ENCODE measurements at regions not wholly inside any gene's neighbourhood (a gene's known extent, or its start where the extent isn't known, plus 50 kb on each side); places are given as distances from the start of the nearest gene placed in this dataset.

DNA sequence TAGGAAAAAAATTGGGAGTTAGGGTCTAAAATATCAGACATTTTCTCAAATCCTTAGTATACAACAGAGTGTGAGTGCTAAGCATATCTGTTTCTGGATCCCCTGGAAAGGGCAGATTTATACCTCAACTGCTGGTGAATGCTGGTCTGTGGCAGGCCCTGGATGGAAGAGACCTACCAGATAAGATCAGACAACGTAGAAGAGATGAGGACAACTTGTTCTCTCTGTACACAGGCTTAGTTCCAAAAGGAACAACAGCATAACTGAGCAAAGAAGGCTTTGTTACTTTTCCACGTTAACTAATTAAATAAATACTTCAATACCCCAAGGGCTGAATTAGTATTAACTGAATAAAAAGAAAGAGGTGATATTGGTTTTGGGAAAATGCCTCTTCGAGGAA is 1277.3 kb downstream of the SLITRK5 start:
- TF ChIP-seq, protein P1, sequence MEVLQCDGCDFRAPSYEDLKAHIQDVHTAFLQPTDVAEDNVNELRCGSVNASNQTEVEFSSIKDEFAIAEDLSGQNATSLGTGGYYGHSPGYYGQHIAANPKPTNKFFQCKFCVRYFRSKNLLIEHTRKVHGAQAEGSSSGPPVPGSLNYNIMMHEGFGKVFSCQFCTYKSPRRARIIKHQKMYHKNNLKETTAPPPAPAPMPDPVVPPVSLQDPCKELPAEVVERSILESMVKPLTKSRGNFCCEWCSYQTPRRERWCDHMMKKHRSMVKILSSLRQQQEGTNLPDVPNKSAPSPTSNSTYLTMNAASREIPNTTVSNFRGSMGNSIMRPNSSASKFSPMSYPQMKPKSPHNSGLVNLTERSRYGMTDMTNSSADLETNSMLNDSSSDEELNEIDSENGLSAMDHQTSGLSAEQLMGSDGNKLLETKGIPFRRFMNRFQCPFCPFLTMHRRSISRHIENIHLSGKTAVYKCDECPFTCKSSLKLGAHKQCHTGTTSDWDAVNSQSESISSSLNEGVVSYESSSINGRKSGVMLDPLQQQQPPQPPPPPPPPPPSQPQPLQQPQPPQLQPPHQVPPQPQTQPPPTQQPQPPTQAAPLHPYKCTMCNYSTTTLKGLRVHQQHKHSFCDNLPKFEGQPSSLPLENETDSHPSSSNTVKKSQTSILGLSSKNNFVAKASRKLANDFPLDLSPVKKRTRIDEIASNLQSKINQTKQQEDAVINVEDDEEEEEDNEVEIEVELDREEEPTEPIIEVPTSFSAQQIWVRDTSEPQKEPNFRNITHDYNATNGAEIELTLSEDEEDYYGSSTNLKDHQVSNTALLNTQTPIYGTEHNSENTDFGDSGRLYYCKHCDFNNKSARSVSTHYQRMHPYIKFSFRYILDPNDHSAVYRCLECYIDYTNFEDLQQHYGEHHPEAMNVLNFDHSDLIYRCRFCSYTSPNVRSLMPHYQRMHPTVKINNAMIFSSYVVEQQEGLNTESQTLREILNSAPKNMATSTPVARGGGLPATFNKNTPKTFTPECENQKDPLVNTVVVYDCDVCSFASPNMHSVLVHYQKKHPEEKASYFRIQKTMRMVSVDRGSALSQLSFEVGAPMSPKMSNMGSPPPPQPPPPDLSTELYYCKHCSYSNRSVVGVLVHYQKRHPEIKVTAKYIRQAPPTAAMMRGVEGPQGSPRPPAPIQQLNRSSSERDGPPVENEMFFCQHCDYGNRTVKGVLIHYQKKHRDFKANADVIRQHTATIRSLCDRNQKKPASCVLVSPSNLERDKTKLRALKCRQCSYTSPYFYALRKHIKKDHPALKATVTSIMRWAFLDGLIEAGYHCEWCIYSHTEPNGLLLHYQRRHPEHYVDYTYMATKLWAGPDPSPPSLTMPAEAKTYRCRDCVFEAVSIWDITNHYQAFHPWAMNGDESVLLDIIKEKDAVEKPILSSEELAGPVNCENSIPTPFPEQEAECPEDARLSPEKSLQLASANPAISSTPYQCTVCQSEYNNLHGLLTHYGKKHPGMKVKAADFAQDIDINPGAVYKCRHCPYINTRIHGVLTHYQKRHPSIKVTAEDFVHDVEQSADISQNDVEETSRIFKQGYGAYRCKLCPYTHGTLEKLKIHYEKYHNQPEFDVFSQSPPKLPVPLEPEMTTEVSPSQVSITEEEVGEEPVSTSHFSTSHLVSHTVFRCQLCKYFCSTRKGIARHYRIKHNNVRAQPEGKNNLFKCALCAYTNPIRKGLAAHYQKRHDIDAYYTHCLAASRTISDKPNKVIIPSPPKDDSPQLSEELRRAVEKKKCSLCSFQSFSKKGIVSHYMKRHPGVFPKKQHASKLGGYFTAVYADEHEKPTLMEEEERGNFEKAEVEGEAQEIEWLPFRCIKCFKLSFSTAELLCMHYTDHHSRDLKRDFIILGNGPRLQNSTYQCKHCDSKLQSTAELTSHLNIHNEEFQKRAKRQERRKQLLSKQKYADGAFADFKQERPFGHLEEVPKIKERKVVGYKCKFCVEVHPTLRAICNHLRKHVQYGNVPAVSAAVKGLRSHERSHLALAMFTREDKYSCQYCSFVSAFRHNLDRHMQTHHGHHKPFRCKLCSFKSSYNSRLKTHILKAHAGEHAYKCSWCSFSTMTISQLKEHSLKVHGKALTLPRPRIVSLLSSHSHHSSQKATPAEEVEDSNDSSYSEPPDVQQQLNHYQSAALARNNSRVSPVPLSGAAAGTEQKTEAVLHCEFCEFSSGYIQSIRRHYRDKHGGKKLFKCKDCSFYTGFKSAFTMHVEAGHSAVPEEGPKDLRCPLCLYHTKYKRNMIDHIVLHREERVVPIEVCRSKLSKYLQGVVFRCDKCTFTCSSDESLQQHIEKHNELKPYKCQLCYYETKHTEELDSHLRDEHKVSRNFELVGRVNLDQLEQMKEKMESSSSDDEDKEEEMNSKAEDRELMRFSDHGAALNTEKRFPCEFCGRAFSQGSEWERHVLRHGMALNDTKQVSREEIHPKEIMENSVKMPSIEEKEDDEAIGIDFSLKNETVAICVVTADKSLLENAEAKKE (CRISPR knock-in tag; IDR thresholded peaks at IDR 0.05): no peak
- TF ChIP-seq POLR2AphosphoS5 (IDR thresholded peaks at IDR 0.05; ENCODE audit: low read depth): no peak
- no peak for TF ChIP-seq ZNF331 (CRISPR knock-in tag; IDR thresholded peaks at IDR 0.05; ENCODE audit: low read depth)
- TF ChIP-seq, protein P2, sequence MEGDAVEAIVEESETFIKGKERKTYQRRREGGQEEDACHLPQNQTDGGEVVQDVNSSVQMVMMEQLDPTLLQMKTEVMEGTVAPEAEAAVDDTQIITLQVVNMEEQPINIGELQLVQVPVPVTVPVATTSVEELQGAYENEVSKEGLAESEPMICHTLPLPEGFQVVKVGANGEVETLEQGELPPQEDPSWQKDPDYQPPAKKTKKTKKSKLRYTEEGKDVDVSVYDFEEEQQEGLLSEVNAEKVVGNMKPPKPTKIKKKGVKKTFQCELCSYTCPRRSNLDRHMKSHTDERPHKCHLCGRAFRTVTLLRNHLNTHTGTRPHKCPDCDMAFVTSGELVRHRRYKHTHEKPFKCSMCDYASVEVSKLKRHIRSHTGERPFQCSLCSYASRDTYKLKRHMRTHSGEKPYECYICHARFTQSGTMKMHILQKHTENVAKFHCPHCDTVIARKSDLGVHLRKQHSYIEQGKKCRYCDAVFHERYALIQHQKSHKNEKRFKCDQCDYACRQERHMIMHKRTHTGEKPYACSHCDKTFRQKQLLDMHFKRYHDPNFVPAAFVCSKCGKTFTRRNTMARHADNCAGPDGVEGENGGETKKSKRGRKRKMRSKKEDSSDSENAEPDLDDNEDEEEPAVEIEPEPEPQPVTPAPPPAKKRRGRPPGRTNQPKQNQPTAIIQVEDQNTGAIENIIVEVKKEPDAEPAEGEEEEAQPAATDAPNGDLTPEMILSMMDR (conservative IDR thresholded peaks at IDR 0.05; ENCODE audit: low read depth in 2 of 2): no peak
- TF ChIP-seq, protein P3, sequence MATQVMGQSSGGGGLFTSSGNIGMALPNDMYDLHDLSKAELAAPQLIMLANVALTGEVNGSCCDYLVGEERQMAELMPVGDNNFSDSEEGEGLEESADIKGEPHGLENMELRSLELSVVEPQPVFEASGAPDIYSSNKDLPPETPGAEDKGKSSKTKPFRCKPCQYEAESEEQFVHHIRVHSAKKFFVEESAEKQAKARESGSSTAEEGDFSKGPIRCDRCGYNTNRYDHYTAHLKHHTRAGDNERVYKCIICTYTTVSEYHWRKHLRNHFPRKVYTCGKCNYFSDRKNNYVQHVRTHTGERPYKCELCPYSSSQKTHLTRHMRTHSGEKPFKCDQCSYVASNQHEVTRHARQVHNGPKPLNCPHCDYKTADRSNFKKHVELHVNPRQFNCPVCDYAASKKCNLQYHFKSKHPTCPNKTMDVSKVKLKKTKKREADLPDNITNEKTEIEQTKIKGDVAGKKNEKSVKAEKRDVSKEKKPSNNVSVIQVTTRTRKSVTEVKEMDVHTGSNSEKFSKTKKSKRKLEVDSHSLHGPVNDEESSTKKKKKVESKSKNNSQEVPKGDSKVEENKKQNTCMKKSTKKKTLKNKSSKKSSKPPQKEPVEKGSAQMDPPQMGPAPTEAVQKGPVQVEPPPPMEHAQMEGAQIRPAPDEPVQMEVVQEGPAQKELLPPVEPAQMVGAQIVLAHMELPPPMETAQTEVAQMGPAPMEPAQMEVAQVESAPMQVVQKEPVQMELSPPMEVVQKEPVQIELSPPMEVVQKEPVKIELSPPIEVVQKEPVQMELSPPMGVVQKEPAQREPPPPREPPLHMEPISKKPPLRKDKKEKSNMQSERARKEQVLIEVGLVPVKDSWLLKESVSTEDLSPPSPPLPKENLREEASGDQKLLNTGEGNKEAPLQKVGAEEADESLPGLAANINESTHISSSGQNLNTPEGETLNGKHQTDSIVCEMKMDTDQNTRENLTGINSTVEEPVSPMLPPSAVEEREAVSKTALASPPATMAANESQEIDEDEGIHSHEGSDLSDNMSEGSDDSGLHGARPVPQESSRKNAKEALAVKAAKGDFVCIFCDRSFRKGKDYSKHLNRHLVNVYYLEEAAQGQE (IDR thresholded peaks at IDR 0.05; ENCODE audit: unreplicated experiment): no peak
- TF ChIP-seq STAT1 (IDR thresholded peaks at IDR 0.05; ENCODE audit: unreplicated experiment): no peak
- no peak for TF ChIP-seq EZH2 (IDR thresholded peaks at IDR 0.05; ENCODE audit: low read depth, unreplicated experiment)
- TF ChIP-seq CREB1 (CRISPR knock-in tag; IDR thresholded peaks at IDR 0.05; ENCODE audit: low read depth): no peak
- TF ChIP-seq EZH2phosphoT487 (IDR thresholded peaks at IDR 0.05; ENCODE audit: unreplicated experiment): no peak
- TF ChIP-seq, protein P4, sequence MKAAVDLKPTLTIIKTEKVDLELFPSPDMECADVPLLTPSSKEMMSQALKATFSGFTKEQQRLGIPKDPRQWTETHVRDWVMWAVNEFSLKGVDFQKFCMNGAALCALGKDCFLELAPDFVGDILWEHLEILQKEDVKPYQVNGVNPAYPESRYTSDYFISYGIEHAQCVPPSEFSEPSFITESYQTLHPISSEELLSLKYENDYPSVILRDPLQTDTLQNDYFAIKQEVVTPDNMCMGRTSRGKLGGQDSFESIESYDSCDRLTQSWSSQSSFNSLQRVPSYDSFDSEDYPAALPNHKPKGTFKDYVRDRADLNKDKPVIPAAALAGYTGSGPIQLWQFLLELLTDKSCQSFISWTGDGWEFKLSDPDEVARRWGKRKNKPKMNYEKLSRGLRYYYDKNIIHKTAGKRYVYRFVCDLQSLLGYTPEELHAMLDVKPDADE (IDR thresholded peaks at IDR 0.05): no peak
- no peak for TF ChIP-seq JUNB (IDR thresholded peaks at IDR 0.05; ENCODE audit: unreplicated experiment)
- no peak for TF ChIP-seq ZNF114 (CRISPR knock-in tag; IDR thresholded peaks at IDR 0.05)
- no peak for TF ChIP-seq NANOG (IDR thresholded peaks at IDR 0.05; ENCODE audit: borderline replicate concordance)
- H3K79me2 ChIP-seq (replicated peaks; ENCODE audit: insufficient read depth): no peaks in the 10 kb centered on the region
- no peaks in the 10 kb centered on the region for H3K9me2 ChIP-seq (ENCODE audit: insufficient read depth)
- no peaks in the 10 kb centered on the region for H3K27me3 ChIP-seq (ENCODE audit: insufficient read depth)
- H3K4me1 Mint-ChIP-seq: peaks cover 6% of the 10 kb centered on the region; the same call in 2 of the 3 replicates
- DNase-seq (ENCODE audit: low spot score) (no peak), ATAC-seq (no peak)
- no peak overlapping the region for H3K4me3 ChIP-seq
- H3K4me2 ChIP-seq: no peak overlapping the region
- no peaks in the 10 kb centered on the region; the same call in 1 of the 3 replicates for H3K9me3 Mint-ChIP-seq
- no peaks in the 10 kb centered on the region for H3K36me3 Mint-ChIP-seq (ENCODE audit: low read depth)
- H3K27me3 Mint-ChIP-seq (ENCODE audit: insufficient read depth, low read depth, poor library complexity): peaks cover 2% of the 10 kb centered on the region
- no peaks in the 10 kb centered on the region for H3F3A ChIP-seq (replicated peaks; ENCODE audit: low read depth)
- H3K27ac ChIP-seq (ENCODE audit: low read depth): no peak overlapping the region
- no peaks in the 10 kb centered on the region for H3K4me1 ChIP-seq (ENCODE audit: insufficient read depth)
- H4K20me1 ChIP-seq (replicated peaks; ENCODE audit: insufficient read depth): no peaks in the 10 kb centered on the region
- no peak overlapping the region for H3K4me3 Mint-ChIP-seq
- H3K36me3 ChIP-seq (ENCODE audit: insufficient read depth): no peaks in the 10 kb centered on the region
- H3K27ac Mint-ChIP-seq: no peak overlapping the region
- no peak overlapping the region for H2AFZ ChIP-seq

All from GM23338 (cell line).